NCI-H460 (cell line): ENCODE measurements at regions not wholly inside any gene's neighbourhood (a gene's known extent, or its start where the extent isn't known, plus 50 kb on each side); places are given as distances from the start of the nearest gene placed in this dataset.
"Not testable (repeated sequence)": the region's sequence is repeated elsewhere in the genome, so short reads cannot be mapped to it uniquely, and the experiment has no call there.

Experiments
- DNase-seq: peaks from one replicate; pipeline ENCODE4 v3.0.0-alpha.2; 2016; ENCODE audit warnings: low read depth; ENCODE audit errors: extremely low read depth

DNA sequence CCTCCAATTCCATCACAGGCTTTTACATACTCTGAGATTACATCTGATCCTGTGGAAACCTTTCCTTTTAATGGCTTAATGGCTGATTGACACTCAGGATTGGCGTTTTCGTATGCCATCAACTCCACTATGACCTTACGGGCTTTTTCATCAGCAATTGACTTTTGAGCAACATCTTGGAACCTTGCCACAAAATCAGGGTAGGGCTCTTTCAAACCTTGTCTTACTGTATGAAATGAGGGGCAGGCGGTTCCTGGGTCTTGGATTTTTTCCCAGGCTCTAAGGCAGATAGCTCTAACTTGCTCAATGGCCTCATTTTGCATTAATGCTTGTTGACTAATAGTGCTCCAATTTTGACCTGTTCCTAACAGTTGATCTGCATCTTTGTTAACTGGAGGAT lies 250.9 kb upstream of the PRKCQ start:
- DNase-seq: not testable (repeated sequence)

DNA sequence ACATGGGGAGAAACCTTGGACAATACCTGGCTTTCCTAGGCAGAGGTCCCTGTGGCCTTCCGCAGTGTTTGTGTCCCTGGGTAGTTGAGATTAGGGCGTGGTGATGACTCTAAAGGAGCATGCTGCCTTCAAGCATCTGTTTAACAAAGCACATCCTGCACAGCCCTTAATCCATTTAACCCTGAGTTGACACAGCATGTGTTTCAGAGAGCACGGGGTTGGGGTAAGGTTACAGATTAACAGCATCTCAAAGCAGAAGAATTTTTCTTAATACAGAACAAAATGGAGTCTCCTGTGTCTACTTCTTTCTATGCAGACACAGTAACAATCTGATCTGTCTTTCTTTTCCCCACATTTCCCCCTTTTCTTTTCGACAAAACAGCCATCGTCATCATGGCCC lies 244.7 kb upstream of the PRKCQ start:
- not testable (repeated sequence) for DNase-seq

DNA sequence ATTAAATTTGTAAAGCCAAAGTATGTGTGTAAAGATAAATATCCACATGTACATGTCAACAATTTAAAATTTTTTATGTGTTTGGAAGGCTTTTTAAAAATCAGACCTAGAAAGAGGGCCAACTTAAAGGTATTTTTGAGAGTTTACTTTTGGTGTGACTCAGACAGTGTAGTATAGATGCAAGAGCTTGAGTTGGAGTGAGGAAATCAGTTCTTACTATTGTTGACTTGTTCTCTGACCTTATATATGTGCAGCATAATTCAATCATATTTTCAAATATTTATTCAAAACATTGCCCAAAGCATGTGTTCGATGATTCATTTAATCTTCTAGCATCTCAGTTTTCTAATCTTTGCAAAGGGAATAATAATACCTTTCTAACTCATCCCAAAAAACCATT lies 243.7 kb upstream of the PRKCQ start:
- DNase-seq: no peak

DNA sequence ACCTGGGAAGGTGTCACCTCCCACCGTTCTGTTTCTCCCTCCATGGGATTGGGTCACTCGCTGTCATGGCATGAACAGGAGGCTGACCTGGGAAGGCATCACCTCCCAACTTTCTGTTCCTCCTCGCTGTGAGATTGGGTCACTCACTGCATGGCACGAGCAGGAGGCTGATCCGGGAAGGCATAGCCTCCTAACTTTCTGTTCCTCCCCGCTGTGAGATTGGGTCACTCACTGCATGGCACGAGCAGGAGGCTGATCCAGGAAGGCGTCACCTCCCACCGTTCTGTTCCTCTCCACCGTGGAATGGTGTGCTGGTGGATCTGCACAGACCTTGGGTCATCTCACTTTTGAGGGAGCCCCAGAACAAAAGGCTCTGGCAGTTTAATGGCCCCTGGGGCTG lies 239.2 kb upstream of the PRKCQ start:
- DNase-seq: no peak

DNA sequence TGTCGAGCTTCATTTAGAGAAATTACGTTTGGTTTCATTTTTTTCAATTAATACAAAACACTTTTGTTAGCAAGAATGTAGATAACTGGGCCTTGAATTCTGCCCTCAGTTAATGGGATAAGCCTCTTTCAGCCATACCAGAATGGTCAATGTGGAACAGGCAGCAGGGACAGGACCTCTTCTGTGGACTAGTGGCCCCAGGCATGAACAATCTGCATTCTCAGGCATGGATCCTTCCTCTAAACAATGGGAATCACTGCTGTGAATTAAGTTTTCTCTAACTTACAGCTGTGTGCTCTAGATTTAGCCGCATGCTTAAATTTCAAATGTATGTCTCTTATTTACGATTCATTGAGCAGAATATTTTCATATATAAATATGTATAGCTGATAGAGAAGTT lies 237.7 kb upstream of the PRKCQ start:
- DNase-seq: no peak

DNA sequence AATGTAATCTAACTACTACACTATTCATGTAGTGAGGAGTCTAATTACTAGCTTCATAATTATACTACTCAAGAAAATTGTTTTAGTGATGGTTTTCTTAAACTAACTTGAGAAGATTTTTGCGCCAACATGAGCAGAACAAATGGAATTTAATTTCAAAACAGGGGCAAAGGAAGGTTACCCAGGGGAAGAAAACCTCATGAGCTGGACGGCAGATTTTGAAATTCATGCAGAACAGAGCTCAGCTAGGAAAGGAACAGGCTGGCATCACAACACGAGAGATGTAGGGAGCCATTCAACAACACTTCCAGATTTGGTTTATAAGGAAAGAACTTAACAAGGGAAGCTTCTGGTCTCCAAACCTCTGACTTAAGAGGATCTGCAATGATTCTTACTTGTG lies 235.3 kb upstream of the PRKCQ start:
- no peak for DNase-seq

DNA sequence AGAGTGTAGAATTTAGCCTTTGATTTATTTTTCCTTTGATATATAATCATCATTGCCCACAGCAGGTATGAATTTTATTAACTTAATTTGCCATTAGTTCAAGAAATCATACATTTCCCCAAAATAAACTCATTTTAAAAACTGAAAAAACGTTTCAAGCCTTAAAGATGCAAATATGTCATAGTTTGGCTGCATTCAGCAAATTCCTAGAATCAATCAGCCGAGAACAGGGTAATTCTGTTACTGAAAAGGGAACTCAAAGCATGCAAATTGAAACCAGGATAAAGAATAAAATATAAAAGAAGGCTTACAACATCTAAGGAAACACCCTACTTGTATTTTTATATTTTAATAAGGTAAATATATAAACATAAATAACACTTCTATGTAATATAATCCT lies 233.8 kb upstream of the PRKCQ start:
- DNase-seq: no peak

DNA sequence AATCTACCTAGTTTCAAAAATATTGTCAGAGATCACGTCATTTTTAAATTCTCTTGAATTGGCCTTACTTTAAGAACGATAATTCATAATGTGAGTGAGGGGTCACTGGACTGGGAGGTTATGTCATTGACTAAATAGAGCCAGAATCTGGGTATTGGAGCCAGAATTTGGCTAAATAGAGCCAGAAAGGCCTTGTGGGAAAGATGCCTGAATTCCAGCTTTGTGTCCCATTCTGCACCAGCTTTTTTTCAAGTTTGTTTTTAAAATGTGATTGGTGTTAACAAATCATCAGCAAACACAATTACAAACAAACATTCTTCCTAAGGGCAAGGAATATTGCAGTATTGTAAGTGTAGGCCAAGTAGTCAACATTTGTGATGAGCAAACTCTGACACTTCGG lies 233.2 kb upstream of the PRKCQ start:
- DNase-seq: no peak

DNA sequence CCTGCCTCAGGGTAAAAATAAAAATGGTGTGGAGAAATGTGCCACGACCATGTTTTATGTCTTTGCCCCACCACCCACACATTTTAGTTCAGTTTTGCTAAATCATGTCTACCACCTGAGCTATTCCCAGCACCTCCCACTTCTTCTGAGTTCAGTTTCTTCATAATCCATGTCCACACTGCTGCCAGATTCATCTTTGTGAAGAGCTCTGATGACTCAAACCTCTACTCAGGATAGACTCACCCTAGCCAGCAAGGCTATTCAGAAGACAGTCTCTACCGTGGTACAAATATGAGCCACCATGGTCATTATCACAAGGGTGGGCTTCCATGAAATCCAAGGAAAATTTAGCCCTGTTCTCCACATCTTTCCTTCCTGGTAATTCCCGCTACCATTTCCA lies 231.1 kb upstream of the PRKCQ start:
- DNase-seq: no peak

DNA sequence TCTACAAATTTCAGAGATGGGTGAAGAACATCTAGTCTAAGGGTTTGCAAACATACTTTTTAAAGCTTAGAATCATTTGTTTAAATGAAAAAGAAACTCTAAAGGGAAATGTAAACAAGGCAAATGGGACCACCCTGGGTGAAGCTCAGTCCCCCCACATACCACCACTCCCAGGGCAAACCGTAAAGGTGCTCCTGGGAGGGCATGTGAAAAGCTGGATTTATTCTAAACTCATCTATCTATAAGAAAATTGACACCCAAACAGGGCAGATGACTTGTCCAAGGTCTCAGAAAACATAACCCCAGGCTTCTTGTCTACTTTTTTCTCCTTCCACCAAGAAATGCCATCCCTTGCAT lies 223.3 kb upstream of the PRKCQ start:
- no peak for DNase-seq

DNA sequence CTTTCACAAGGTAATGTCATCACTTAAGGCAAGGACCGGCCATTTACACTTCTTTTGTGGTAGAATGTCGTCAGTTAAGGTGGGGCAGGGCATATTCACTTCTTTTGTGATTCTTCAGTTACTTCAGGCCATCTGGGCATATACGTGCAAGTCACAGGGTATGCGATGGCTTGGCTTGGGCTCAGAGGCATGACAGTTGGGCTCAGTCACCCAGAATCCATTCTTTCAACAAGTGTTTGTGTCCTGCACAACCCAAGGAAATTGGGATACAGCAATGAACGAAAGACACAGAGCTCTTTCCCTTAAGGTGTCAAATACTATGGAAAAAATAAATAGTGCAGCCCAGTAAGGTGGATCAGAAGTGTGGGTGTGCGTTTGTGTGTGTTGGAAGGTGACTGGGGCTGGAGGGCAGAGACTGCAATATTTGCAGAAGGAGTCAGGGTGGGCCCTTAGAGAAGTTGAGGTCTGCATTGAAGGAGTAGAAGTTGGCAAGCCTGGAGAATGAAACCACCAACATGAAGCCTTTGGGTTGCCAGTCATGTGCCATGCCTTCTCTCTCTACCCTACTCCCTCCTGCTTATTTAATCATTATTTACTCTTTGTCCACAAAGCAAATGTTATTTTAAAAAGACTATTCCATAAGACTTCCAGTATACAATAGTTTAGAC lies 222.8 kb upstream of the PRKCQ start:
- DNase-seq: no peak

DNA sequence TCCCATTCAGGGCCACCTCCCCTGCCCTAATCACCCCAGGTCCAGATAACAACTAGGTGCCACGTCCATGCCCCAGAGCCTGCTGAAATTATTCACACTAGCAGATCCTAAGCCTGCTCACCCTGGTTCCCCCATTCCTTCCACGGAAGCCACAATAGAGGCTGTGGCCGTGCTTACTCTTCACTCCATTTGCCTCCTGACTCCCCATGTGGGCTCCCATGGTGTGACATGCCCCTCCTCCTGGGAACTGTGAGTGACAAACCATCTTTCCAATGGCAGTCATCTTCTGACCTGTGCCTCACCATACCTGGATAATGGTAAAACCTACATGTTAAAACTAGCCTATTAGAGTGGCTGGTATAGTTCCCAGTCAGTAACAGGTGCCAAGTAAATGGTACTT lies 216.2 kb upstream of the PRKCQ start:
- DNase-seq: no peak

DNA sequence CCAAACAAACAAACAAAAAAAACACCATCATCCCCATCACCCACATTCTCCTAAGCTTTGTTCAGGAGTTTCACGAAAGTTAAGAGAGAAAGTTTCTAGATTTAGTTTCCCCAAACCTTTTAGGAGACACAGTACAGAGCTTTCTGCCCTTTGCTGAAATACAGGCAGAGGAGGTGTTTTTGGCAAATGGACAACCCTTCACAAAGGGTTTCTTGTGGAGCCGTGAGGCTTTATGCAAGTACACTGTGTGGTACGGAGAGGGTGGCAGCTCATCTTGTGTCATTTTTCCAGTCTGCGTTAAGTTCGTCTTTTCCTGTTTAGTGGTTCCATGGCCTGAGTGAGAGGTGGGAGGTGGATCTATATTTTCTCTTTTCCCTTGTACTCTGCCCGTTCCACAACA lies 215.5 kb upstream of the PRKCQ start:
- DNase-seq: no peak

DNA sequence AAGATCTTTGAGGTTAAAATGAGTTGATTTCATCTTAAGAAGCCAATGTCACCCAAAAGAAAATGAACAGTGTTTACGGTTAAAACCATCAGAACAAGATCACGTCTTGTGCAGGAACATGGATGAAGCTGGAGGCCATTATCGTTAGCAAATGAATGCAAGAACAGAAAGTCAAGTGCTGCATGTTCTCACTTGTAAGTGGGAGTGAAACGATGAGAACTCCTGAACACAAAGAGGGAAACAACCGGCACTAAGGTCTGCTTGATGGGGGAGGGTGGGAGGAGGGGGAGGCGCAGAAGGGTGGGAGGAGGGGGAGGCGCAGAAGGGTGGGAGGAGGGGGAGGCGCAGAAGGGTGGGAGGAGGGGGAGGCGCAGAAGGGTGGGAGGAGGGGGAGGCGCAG lies 214.8 kb upstream of the PRKCQ start:
- DNase-seq: not testable (repeated sequence)

DNA sequence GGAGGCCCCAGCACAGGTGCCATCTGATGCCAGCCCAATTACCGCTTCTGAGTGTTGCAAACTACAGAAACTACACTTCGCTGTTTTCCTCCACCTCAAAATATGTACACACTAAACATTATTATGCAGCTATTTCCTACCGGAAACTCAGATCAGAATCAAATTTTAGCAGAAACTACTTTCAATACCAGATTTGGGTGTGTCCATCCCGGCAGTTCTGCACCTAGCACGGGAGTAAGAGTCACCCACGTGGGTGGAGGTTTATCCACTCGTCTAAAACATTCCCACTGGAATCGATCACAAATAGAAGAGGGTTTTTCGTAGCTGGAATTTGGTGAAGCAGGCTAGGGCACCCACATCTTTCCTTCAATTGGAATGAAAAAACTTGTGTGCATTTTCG lies 214.4 kb upstream of the PRKCQ start:
- no peak for DNase-seq

DNA sequence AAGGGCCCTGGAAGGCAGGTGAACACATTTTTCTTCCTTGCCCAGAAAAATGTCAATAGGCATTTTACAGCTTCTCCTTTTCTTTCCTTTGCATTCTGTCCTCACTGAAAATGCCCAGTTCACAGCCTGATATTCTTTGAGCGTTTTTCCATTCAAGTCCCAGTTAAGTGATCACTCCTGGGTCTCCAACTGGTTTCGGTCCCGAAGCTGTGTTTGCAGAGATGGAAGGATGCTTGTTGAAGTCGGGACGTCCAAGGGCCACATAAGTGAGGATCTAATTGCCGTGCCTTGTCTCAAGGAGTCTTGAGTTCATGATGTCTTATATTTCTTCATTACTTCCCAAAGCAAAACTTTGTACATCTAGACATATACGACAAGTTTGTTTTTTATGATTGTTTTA lies 208.7 kb upstream of the PRKCQ start:
- DNase-seq: no peak

DNA sequence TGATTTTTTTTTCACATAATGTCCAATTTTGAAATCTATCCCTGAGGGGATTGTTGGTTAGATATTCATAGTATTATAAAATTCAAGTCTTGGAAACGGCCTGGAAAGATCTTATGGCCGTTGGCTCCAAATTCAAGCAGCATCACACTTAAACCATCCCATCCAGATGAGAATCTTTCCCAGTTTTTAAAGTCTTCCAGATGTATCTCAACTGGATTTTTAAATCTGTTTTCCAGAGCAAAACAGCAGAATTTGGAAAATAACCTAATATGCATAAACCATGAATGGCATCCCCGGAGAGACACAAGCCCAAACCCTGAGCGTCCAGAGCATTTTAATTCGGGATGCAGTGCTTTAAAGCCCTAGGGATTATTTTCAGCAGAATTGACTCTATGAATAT lies 208.2 kb upstream of the PRKCQ start:
- no peak for DNase-seq

DNA sequence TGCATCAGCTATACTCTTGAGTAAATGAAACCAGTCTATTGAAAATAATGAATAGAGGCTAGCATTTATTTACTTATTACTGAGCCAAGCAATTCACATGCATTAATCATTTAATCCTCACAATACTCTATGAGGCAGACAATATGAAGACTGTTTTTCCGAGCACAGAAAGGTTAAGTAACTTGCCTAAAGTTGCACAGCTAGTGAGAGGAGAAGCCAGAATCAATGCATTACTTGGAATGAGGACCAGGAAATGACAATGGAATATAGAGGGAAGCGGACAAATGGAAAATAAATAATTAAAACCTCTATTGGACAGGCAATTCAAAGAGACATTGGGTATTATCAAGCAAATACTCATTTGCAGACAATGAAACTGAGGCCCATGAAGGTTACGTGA lies 207.6 kb upstream of the PRKCQ start:
- DNase-seq: no peak

DNA sequence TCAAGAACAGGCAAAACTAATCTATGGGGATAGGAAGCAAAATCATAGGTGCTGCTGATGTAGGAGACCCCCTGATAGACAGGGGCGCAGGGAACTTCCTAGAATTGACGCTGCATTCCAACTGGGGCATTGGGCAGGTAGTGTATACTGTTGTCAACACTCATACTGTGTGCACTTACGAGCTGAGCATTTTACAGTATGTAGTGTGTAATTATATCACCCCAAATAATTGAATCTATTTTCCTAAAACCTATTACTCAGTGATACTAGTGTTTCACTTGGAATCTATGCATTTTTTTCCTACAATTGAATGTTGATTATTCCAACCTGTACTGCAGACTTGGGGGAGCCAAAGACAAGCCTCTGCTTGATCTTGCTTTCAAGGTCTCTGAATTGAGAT lies 207.0 kb upstream of the PRKCQ start:
- DNase-seq: no peak

DNA sequence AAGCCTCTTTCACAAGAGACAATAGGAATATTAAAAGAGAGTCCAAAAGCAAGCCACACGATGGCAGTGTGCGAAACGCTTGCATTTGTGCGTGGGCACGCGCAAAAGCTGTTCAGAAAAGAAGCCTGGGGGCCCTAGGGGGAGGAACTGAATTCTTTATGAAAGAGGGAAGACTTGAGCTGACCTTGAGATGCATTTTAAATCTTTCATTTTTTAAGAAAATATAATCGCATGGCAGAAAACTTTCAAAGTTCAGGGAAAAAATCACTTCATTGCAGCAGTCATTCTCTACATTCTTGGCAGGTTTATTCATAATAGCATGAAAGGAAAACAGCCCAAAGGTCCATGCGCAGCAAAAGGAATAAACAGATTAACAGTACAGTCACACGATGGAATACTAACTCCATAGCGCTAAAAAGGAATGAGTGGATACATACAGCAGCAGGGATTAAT lies 206.5 kb upstream of the PRKCQ start:
- no peak for DNase-seq

DNA sequence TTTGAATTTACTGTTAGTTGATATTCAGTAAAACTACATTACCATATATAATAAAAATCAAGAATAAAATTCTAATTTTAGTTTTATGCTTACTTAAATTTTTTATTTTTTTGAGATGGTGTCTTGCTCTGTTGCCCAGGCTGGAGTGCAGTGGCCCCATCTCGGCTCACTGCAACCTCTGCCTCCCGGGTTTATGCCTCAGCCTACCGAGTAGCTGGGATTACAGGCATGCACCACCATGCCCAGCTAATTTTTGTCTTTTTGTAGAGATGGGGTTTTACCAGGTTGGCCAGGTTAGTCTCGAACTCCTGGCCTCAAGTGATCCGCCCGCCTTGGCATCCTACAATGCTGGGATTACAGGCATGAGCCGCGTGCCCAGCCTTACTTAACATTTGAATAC lies 204.4 kb upstream of the PRKCQ start:
- not testable (repeated sequence) for DNase-seq

DNA sequence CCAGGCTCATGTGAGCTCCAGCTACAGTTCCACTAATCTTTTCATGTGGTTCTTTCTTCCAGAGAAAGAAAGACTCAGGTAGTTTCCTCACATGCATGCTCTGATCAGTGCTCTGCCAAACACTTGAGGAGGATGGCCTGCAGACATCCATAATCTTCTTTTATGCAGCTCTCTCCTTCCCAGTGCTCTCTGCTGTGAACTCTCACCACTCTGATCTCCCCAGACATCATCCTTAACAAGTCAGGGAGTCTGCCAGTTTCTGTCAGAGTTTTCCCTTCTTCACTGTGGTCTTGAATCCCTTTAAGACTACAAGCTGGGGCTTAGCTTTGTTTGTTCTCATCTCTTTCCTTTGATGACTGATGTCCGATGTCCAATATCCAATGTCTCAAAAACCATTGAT lies 203.4 kb upstream of the PRKCQ start:
- DNase-seq: no peak

DNA sequence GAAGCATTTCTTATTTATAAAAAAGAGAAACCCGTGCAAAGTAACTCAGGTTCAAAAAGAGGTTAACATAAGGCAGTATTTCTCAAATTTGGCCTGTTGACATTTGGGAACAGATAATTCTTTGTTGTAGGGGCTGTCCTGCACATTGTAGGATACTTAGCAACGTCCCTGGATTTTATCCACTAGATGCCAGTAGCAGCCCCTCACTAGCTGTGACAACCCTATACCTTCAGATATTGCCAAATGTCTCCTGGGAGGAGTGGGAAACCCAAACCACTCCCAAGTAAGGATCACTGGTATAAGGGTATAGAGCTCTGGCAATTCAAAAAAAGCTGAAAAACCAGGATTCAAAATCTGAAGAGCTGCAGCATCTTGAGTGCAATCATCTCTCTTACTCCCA lies 202.3 kb upstream of the PRKCQ start:
- no peak for DNase-seq
